Muscle of back (tissue), 3 donors: ENCODE measurements at regions not wholly inside any gene's neighbourhood (a gene's known extent, or its start where the extent isn't known, plus 50 kb on each side); places are given as distances from the start of the nearest gene placed in this dataset.
A peak's percentile ranks its signal among the peaks of the same experiment; 100 is the strongest.
"Not testable (repeated sequence)": the region's sequence is repeated elsewhere in the genome, so short reads cannot be mapped to it uniquely, and the experiment has no call there.

Experiments
- DNase-seq, 3 donors: peaks; one replicate each; pipeline versions ENCODE4 v3.0.0 to v3.0.0-alpha.2; 2013

GRCh38 chrX:73390628-73391567 lies 56.0 kb upstream of the CDX4 start:
- DNase-seq = no peak

DNA sequence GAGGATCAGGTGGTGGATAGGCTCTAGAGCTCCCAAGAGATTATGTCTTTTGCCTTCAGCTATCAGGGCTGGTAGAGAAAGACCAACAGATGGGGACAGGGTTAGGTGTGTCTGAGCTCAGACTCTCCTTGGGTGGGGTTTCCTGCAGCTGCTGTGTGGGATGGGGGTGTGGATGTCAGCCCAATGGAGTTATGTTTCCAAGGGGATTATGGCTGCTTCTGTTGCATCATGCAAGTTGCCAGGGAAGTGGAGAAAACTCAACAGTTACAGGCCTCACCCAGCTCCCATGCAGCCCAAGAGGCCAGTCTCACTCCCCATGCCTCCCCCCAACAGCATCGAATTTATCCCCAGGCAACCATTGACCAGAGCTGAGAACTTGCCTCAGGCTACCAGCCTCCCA lies 80.2 kb upstream of the CDX4 start:
- DNase-seq = no peak

DNA sequence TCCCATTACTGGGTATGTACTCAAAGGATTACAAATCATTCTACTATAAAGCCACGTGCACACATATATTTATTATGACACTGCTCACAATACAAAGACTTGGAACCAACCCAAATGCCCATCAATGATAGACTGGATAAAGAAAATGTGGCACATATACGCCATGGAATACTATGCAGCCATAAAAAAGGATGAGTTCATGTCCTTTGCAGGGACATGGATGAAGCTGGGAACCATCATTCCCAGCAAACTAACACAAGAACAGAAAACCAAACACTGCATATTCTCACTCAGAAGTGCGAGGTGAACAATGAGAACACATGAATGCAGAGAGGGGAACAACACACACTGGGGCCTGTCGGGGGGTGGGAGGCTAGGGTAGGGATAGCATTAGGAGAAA lies 89.6 kb upstream of the CDX4 start:
- not testable (repeated sequence) for DNase-seq

DNA sequence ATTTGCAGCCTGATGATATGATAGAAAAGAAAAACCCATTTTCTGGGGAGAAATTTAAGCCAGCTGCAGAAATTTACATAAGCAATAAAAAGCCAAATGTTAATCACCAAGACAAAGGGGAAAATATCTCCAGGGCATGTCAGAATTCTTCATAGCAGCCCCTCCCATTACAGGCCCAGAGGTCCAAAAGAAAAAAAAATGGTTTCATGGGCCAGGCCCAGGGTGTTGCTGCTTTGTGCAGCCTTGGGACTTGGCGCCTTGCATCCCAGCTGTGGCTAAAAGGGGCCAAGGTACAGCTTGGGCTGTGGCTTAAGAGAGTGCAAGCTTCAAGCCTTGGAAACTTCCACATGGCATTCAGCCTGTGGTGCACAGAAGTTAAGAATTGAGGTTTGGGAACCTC lies 97.9 kb upstream of the CDX4 start:
- DNase-seq = no peak

DNA sequence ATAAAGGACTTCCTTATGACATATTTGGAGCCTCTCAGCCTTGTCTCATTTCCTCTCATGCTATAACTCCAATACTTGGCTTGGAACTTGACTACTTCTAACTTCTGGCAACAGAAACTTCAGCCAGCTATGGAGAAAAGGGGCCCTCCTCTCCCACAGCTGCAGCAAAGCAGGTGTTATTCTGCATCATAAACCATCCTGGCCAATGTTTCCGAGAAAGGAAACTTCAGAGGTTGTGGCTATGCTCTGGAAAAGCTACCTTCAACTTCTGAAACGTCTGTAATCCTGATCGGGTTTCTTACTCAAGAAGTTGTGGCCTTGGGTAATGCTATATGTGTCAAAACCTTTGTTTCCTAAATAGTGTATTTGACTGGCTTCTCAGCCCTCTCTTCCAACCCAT lies 109.5 kb upstream of the CDX4 start:
- DNase-seq = peak in 1 of 3 donors; percentile 12

DNA sequence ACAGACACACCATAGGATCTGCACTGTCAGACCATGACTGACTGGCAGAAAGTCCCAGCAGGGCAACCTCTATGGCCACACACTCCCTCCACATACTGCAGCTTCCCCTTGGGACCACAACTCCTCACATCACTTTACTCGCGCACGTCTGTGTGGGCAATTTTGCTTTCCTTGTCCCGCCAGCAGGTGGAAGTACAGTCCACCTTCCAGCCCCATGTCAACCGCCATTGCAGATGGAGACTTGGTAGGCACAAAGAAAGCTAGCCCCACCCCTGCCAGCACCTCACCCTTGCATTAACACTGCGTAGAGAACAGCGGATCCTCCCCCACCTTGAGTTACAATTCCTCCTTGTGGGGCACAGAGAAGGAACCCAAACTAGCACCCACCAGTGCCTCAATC lies 74.4 kb upstream of the NAP1L2 start:
- DNase-seq = no peak

- DNase-seq = no peak
Observed at GRCh38 chrX:73270753-73271152, 56.1 kb upstream of the NAP1L2 start.

GRCh38 chrX:73268463-73268862 lies 53.8 kb upstream of the NAP1L2 start:
- no peak for DNase-seq

- no peak for DNase-seq
Observed at GRCh38 chrX:73267979-73268378, 53.3 kb upstream of the NAP1L2 start.

GRCh38 chrX:73267206-73267605 lies 52.6 kb upstream of the NAP1L2 start:
- no peak for DNase-seq

- no peak for DNase-seq
Observed at GRCh38 chrX:73266766-73267165, 52.1 kb upstream of the NAP1L2 start.
